C4-2B (cell line): ENCODE measurements at regions not wholly inside any gene's neighbourhood (a gene's known extent, or its start where the extent isn't known, plus 50 kb on each side); places are given as distances from the start of the nearest gene placed in this dataset.

Experiments
- H3K27ac ChIP-seq: fragments of 450-650 bp; 2 replicates; pipeline ENCODE4 v1.5.1; 2017
- CTCF ChIP-seq: fragments of 450-650 bp; conservative IDR thresholded peaks from 2 replicates; pipeline ENCODE4 v1.5.1; 2017; ENCODE audit warnings: mild to moderate bottlenecking
- ZFX ChIP-seq: fragments of 450-650 bp; IDR thresholded peaks from 2 replicates; pipeline ENCODE4 v1.6.1; 2017

GRCh38 chr5:89087128-89087527 lies 204.1 kb upstream of the MEF2C start:
- no peak overlapping the region for H3K27ac ChIP-seq
- TF ChIP-seq ZFX (no peak), CTCF (no peak)

GRCh38 chr5:89086390-89087086 lies 203.6 kb upstream of the MEF2C start:
- H3K27ac ChIP-seq: no peak overlapping the region

GRCh38 chr5:89083791-89084190 lies 200.8 kb upstream of the MEF2C start:
- no peak for TF ChIP-seq CTCF
- TF ChIP-seq ZFX: no peak
- no peak overlapping the region for H3K27ac ChIP-seq

More at GRCh38 chr5:89086390-89087086, 203.6 kb upstream of the MEF2C start:
- TF ChIP-seq CTCF: no peak
- no peak for TF ChIP-seq ZFX

GRCh38 chr5:89081360-89081759 lies 198.4 kb upstream of the MEF2C start:
- no peak for TF ChIP-seq ZFX
- no peak for TF ChIP-seq CTCF
- no peak overlapping the region for H3K27ac ChIP-seq

- TF ChIP-seq ZFX (no peak), CTCF (no peak)
- no peak overlapping the region for H3K27ac ChIP-seq
Measured at GRCh38 chr5:89080467-89081116, 197.6 kb upstream of the MEF2C start.

- no peak overlapping the region for H3K27ac ChIP-seq
- no peak for TF ChIP-seq CTCF
- TF ChIP-seq ZFX: no peak
Measured at GRCh38 chr5:89072842-89073672, 190.1 kb upstream of the MEF2C start.

GRCh38 chr5:89071941-89072331 lies 189.0 kb upstream of the MEF2C start:
- H3K27ac ChIP-seq: no peak overlapping the region
- TF ChIP-seq ZFX (no peak), CTCF (no peak)
